ENCODE measurements at regions not wholly inside any gene's neighbourhood (a gene's known extent, or its start where the extent isn't known, plus 50 kb on each side); places are given as distances from the start of the nearest gene placed in this dataset.

GRCh38 chr6:14957355-14958059 is 288.4 kb upstream of the JARID2 start:
- H3K9ac ChIP-seq (ENCODE audit: extremely low read depth, insufficient read length, low read length): no peak overlapping the region

More at GRCh38 chr6:14957355-14958059, 288.4 kb upstream of the JARID2 start:
- Histone ChIP-seq H4K8ac (replicated peaks; ENCODE audit: insufficient read length, low read depth, low read length) (no peak overlapping the region), H3K4me1 (ENCODE audit: insufficient read depth, low read length) (peaks cover 2% of the 10 kb centered on the region; the same call in 1 of the 2 replicates), H3K4me2 (ENCODE audit: insufficient read depth, insufficient read length, low read length) (no peak overlapping the region), H3K9me3 (ENCODE audit: control insufficient read depth, low read depth, low read length) (no peaks in the 10 kb centered on the region), H2AK5ac (ENCODE audit: insufficient read length, low read length) (no peak overlapping the region), H3K14ac (ENCODE audit: insufficient read depth, low read length) (no peak overlapping the region), H3K23me2 (ENCODE audit: insufficient read length, low read depth, low read length, poor library complexity, severe bottlenecking) (no peaks in the 10 kb centered on the region), H3K23ac (ENCODE audit: insufficient read length, low read depth, low read length) (no peak overlapping the region), H2BK12ac (ENCODE audit: insufficient read length, low read depth, low read length) (no peak overlapping the region), H3K4ac (ENCODE audit: low read depth, low read length) (no peak overlapping the region), H3K79me1 (ENCODE audit: insufficient read depth, low read depth, low read length, poor library complexity, severe bottlenecking) (no peaks in the 10 kb centered on the region), H3K27ac (ENCODE audit: insufficient read length, low read depth, low read length) (no peak overlapping the region), H3K18ac (ENCODE audit: insufficient read length, low read depth, low read length) (no peak overlapping the region), H3K79me2 (ENCODE audit: insufficient read depth, low read length) (no peaks in the 10 kb centered on the region; the same call in 1 of the 2 replicates), H4K20me1 (ENCODE audit: control insufficient read depth, insufficient read depth, insufficient read length) (no peaks in the 10 kb centered on the region), H4K5ac (ENCODE audit: insufficient read length, low read depth, low read length) (no peak overlapping the region), H2BK5ac (ENCODE audit: insufficient read length, low read length) (no peak overlapping the region), H2BK20ac (ENCODE audit: low read depth, low read length, poor library complexity, severe bottlenecking) (no peak overlapping the region), H2BK120ac (ENCODE audit: low read depth, low read length, poor library complexity, severe bottlenecking) (no peak overlapping the region), H4K91ac (ENCODE audit: insufficient read length, low read depth, low read length) (no peak overlapping the region), H2AFZ (ENCODE audit: low read length) (no peak overlapping the region), H3T11ph (ENCODE audit: low read length) (no peak overlapping the region), H3K27me3 (ENCODE audit: insufficient read depth, low read length) (no peaks in the 10 kb centered on the region), H3K56ac (ENCODE audit: insufficient read length, low read depth, low read length) (no peak overlapping the region), H2BK15ac (ENCODE audit: low read depth, low read length) (no peak overlapping the region)
- no peak for TF ChIP-seq CTCF (conservative IDR thresholded peaks at IDR 0.05)
- WGBS (ENCODE audit: extremely low coverage, insufficient read length, low lambda C conversion rate): no CpG with 5 or more reads among the region's 7 CpGs
- peaks cover 3 to 6% of the 10 kb centered on the region in 2 experiments for H3K9me3 Mint-ChIP-seq
- H3K36me3 Mint-ChIP-seq (ENCODE audit: insufficient read depth in 1 of 3, low read depth in 3 of 3): peaks cover 2 to 9% (median 5%) of the 10 kb centered on the region in 3 experiments; a peak in 5 of 7 replicates
- H3K27ac Mint-ChIP-seq: no peak overlapping the region
- no peak overlapping the region for H3K4me3 Mint-ChIP-seq
- no peak for DNase-seq
- no peaks in the 10 kb centered on the region for H3K27me3 Mint-ChIP-seq (ENCODE audit: low read depth)
- no peaks in the 10 kb centered on the region; a peak in 2 of 4 replicates for H3K4me1 Mint-ChIP-seq
